HCT116 (cell line): ENCODE measurements at regions not wholly inside any gene's neighbourhood (a gene's known extent, or its start where the extent isn't known, plus 50 kb on each side); places are given as distances from the start of the nearest gene placed in this dataset.

Experiments
- ATAC-seq: fragments of 200-7000 bp; cut with Tn5 transposase; 2 replicates; pipeline ENCODE4 v1.9.1; 2020; ENCODE audit warnings: mild to moderate bottlenecking, moderate library complexity
- BruUV-seq: library from RNA; stranded (reverse); fragments of 400-500 nt; replicated peaks from 2 replicates; lab custom pipeline; 2021; lab: Mats Ljungman, UMichigan
- CTCF ChIA-PET: fragments of 300-600 bp; sonication (Branson Sonifier 250); formaldehyde crosslinking; loops from one replicate; lab custom pipeline; 2021; ENCODE audit warnings: antibody characterized with exemption; lab: Charles Lee
- POLR2A ChIA-PET: fragments of 300-600, 350-600 bp; sonication (Branson Sonifier 250); formaldehyde crosslinking; loops from one replicate; lab custom pipeline; 2021; ENCODE audit warnings: antibody characterized with exemption; lab: Charles Lee
- RAD21 ChIA-PET, 2 experiments: fragments of 300-600 bp; sonication (Branson Sonifier 250); formaldehyde crosslinking; loops; one replicate each; lab custom pipeline; 2023; ENCODE audit warnings: low total read pairs in 2 of 2; ENCODE audit not compliant: uncharacterized antibody in 2 of 2, unreplicated experiment in 2 of 2, low non-redundant PET in 1 of 2; lab: Charles Lee
- DNase-seq: peaks from one replicate; pipeline ENCODE4 v3.0.0-alpha.2; 2010; ENCODE audit warnings: low read depth, low spot score
- H2AFZ ChIP-seq: fragments of 200-600 bp; shearing (Covaris generic), sonication (generic); 2 replicates; pipeline ENCODE4 v1.6.1; 2017; ENCODE audit warnings: low read depth, mixed run types, mixed read lengths, antibody characterized with exemption, low read length; ENCODE audit not compliant: poor library complexity, severe bottlenecking
- H3K27ac ChIP-seq: 2 replicates; pipeline ENCODE4 v1.5.1; 2012; ENCODE audit warnings: low read depth, low read length
- H3K27me3 ChIP-seq: fragments of 200-600 bp; sonication (generic); 2 replicates; pipeline ENCODE4 v1.6.1; 2016; ENCODE audit warnings: mixed run types, low read length, mixed read lengths; ENCODE audit not compliant: insufficient read depth
- H3K36me3 ChIP-seq, 2 experiments: fragments of 200-500 bp in 1 of 2; fragments of 200-600 bp in 1 of 2; sonication (Bioruptor generic) in 1 of 2; sonication (generic) in 1 of 2; 2 replicates each; pipeline versions ENCODE4 v1.5.1 to v1.6.1; 2014 to 2016; ENCODE audit warnings: low read length in 2 of 2, inconsistent platforms in 1 of 2, mixed read lengths in 1 of 2, mixed run types in 1 of 2; ENCODE audit not compliant: insufficient read depth in 2 of 2, control insufficient read depth in 1 of 2
- H3K4me1 ChIP-seq, 2 experiments: fragments of 200-600 bp in 1 of 2; sonication (generic) in 1 of 2; 2 replicates each; pipeline versions ENCODE4 v1.5.1 to v1.6.1; 2012 to 2017; ENCODE audit warnings: low read length in 2 of 2, inconsistent platforms in 1 of 2, mild to moderate bottlenecking in 1 of 2, mixed read lengths in 1 of 2, mixed run types in 1 of 2, moderate library complexity in 1 of 2; ENCODE audit not compliant: insufficient read depth in 2 of 2, control insufficient read depth in 1 of 2
- H3K4me2 ChIP-seq: fragments of 200-600 bp; sonication (generic); 2 replicates; pipeline ENCODE4 v1.6.1; 2017; ENCODE audit warnings: mixed run types, low read length, mixed read lengths
- H3K4me3 ChIP-seq, 2 experiments: fragments of 200-600 bp in 1 of 2; sonication (generic) in 1 of 2; replicated peaks in 1 of 2; 2 replicates each; pipeline ENCODE4 v1.5.1; 2011 to 2016; ENCODE audit warnings: low read length in 2 of 2, control low read depth in 1 of 2, low read depth in 1 of 2, mild to moderate bottlenecking in 1 of 2, mixed read lengths in 1 of 2, mixed run types in 1 of 2
- H3K79me2 ChIP-seq: fragments of 200-600 bp; sonication (generic); 2 replicates; pipeline ENCODE4 v1.6.1; 2017; ENCODE audit warnings: mild to moderate bottlenecking, mixed run types, low read length, moderate library complexity, mixed read lengths; ENCODE audit not compliant: insufficient read depth
- H3K9ac ChIP-seq: fragments of 200-600 bp; sonication (generic); 2 replicates; pipeline ENCODE4 v1.6.1; 2016; ENCODE audit warnings: low read length, mixed read lengths
- H3K9me2 ChIP-seq: fragments of 200-600 bp; sonication (generic), shearing (Covaris generic); 2 replicates; pipeline ENCODE4 v1.6.1; 2017; ENCODE audit warnings: mixed run types, mild to moderate bottlenecking, moderate library complexity; ENCODE audit not compliant: insufficient read depth
- H3K9me3 ChIP-seq, 2 experiments: fragments of 200-500 bp in 1 of 2; fragments of 200-600 bp in 1 of 2; sonication (Bioruptor generic) in 1 of 2; sonication (generic) in 1 of 2; 2 replicates each; pipeline ENCODE4 v1.6.1; 2014 to 2017; ENCODE audit warnings: low read length in 2 of 2, mixed read lengths in 2 of 2, inconsistent platforms in 1 of 2, low read depth in 1 of 2, mild to moderate bottlenecking in 1 of 2, mixed run types in 1 of 2, moderate library complexity in 1 of 2; ENCODE audit not compliant: control insufficient read depth in 1 of 2, insufficient read depth in 1 of 2
- H4K20me1 ChIP-seq: fragments of 200-600 bp; sonication (generic), shearing (Covaris generic); 2 replicates; pipeline ENCODE4 v1.6.1; 2017; ENCODE audit warnings: mixed run types, mild to moderate bottlenecking, moderate library complexity; ENCODE audit not compliant: insufficient read depth
- CBX3 ChIP-seq: IDR thresholded peaks from 2 replicates; pipeline ENCODE4 v1.6.1; 2012; ENCODE audit warnings: low read depth
- CEBPB ChIP-seq: IDR thresholded peaks from 2 replicates; pipeline ENCODE4 v1.6.1; 2012; ENCODE audit warnings: low read depth
- EGR1 ChIP-seq: IDR thresholded peaks from 2 replicates; pipeline ENCODE4 v1.6.1; 2012; ENCODE audit warnings: low read depth
- ELF1 ChIP-seq: IDR thresholded peaks from 2 replicates; pipeline ENCODE4 v1.6.1; 2012; ENCODE audit warnings: low read depth, borderline replicate concordance
- EZH2 ChIP-seq: fragments of 200-600 bp; sonication (generic); IDR thresholded peaks from 2 replicates; pipeline ENCODE4 v1.6.1; 2017; ENCODE audit warnings: antibody characterized with exemption, mixed run types
- EZH2phosphoT487 ChIP-seq: fragments of 200-600 bp; IDR thresholded peaks from 2 replicates; pipeline ENCODE4 v1.6.1; 2018; ENCODE audit warnings: antibody characterized with exemption, borderline replicate concordance
- FOSL1 ChIP-seq: IDR thresholded peaks from 2 replicates; pipeline ENCODE4 v1.6.1; 2012; ENCODE audit warnings: low read depth
- JUND ChIP-seq: IDR thresholded peaks from 2 replicates; pipeline ENCODE4 v1.6.1; 2012
- POLR2A ChIP-seq: IDR thresholded peaks from 2 replicates; pipeline ENCODE4 v1.7.0; 2011; ENCODE audit warnings: borderline replicate concordance; ENCODE audit not compliant: insufficient read depth, insufficient read length; ENCODE audit errors: extremely low read depth
- RAD21 ChIP-seq: IDR thresholded peaks from 2 replicates; pipeline ENCODE4 v1.6.1; 2012; ENCODE audit warnings: low read depth, mild to moderate bottlenecking
- SIN3A ChIP-seq: IDR thresholded peaks from 2 replicates; pipeline ENCODE4 v1.6.1; 2012; ENCODE audit warnings: low read depth
- SP1 ChIP-seq: IDR thresholded peaks from 2 replicates; pipeline ENCODE4 v1.6.1; 2012; ENCODE audit warnings: low read depth
- TCF7L2 ChIP-seq: IDR thresholded peaks from 2 replicates; pipeline ENCODE4 v1.7.0; 2011; ENCODE audit warnings: borderline replicate concordance, inconsistent platforms; ENCODE audit not compliant: insufficient read depth, insufficient read length; ENCODE audit errors: extremely low read depth
- YY1 ChIP-seq: IDR thresholded peaks from 2 replicates; pipeline ENCODE4 v1.6.1; 2011; ENCODE audit warnings: low read length, low read depth, moderate library complexity, mild to moderate bottlenecking; ENCODE audit not compliant: insufficient replicate concordance; ENCODE audit errors: extremely low read depth
- ZNF274 ChIP-seq: fragments of 200-500 bp; sonication (Bioruptor generic); IDR thresholded peaks from 2 replicates; pipeline ENCODE4 v1.6.1; 2014; ENCODE audit warnings: mild to moderate bottlenecking, low read depth, low read length, inconsistent platforms
- intact Hi-C: fragments of 100-400 bp; cut with micrococcal nuclease; formaldehyde crosslinking; loops from 2 replicates; pipeline ENCODE4 v1.10.0; 2022
- TF ChIP-seq, protein P1 (sequence below): IDR thresholded peaks from 2 replicates; pipeline ENCODE4 v1.6.1; 2012; ENCODE audit warnings: low read depth
- TF ChIP-seq, protein P2 (sequence below), 3 experiments: fragments of 200-600 bp in 1 of 3; sonication (generic) in 1 of 3; IDR thresholded peaks in 2 of 3; conservative IDR thresholded peaks in 1 of 3; 2 replicates each; pipeline ENCODE4 v1.5.1; 2012 to 2017; ENCODE audit warnings: low read depth in 2 of 3, low read length in 2 of 3, antibody characterized with exemption in 1 of 3, borderline replicate concordance in 1 of 3, control low read depth in 1 of 3, mild to moderate bottlenecking in 1 of 3, mixed read lengths in 1 of 3, mixed run types in 1 of 3, moderate library complexity in 1 of 3; ENCODE audit not compliant: insufficient read depth in 1 of 3
- TF ChIP-seq, protein P3 (sequence below): IDR thresholded peaks from 2 replicates; pipeline ENCODE4 v1.6.1; 2012
- TF ChIP-seq, protein P4 (sequence below): IDR thresholded peaks from 2 replicates; pipeline ENCODE4 v1.6.1; 2012

DNA sequence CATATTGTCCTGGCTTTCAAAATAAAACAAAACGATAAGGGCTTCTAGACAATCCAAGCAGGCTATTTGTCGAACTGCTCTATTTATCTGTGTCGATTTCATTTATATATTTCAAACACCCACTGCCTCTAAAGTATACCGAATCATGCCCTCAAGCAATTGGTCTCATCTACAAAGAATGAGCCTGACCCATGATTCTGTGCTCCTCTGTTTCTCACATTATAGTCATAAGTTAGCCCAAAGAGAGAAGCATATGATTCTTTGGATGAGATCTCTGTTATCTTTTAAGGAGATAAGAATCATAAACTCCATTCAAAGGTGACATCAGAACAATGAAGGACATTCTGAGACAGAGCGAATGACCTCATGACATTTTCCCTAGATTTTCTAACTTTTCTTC lies 191.1 kb downstream of the MAP2K6 start:
- H3K27ac ChIP-seq, result no peak overlapping the region
- no peak overlapping the region for H3K4me2 ChIP-seq
- no peaks in the 10 kb centered on the region for H3K79me2 ChIP-seq
- no peaks in the 10 kb centered on the region for H3K9me3 ChIP-seq
- no peak overlapping the region for H2AFZ ChIP-seq
- no peaks in the 10 kb centered on the region for H3K9me2 ChIP-seq
- RAD21 ChIA-PET, result no interaction called here
- POLR2A ChIA-PET, result no interaction called here
- H3K36me3 ChIP-seq, result no peaks in the 10 kb centered on the region
- DNase-seq (no peak), ATAC-seq (no peak)
- H3K4me1 ChIP-seq, result peaks cover 8 to 10% of the 10 kb centered on the region in 2 experiments; a peak in 3 of 4 replicates
- no peak overlapping the region for H3K4me3 ChIP-seq
- no TSS peak for BruUV-seq
- intact Hi-C loops, result loop anchor here (5.0 kb wide), 1 partner anchor 947 kb away; no protein-coding TSS in a partner anchor
- TF ChIP-seq, protein P1, sequence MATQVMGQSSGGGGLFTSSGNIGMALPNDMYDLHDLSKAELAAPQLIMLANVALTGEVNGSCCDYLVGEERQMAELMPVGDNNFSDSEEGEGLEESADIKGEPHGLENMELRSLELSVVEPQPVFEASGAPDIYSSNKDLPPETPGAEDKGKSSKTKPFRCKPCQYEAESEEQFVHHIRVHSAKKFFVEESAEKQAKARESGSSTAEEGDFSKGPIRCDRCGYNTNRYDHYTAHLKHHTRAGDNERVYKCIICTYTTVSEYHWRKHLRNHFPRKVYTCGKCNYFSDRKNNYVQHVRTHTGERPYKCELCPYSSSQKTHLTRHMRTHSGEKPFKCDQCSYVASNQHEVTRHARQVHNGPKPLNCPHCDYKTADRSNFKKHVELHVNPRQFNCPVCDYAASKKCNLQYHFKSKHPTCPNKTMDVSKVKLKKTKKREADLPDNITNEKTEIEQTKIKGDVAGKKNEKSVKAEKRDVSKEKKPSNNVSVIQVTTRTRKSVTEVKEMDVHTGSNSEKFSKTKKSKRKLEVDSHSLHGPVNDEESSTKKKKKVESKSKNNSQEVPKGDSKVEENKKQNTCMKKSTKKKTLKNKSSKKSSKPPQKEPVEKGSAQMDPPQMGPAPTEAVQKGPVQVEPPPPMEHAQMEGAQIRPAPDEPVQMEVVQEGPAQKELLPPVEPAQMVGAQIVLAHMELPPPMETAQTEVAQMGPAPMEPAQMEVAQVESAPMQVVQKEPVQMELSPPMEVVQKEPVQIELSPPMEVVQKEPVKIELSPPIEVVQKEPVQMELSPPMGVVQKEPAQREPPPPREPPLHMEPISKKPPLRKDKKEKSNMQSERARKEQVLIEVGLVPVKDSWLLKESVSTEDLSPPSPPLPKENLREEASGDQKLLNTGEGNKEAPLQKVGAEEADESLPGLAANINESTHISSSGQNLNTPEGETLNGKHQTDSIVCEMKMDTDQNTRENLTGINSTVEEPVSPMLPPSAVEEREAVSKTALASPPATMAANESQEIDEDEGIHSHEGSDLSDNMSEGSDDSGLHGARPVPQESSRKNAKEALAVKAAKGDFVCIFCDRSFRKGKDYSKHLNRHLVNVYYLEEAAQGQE, result no peak
- no peak for TF ChIP-seq EZH2
- TF ChIP-seq ZNF274, result no peak
- no peak for TF ChIP-seq FOSL1
- TF ChIP-seq, protein P2, sequence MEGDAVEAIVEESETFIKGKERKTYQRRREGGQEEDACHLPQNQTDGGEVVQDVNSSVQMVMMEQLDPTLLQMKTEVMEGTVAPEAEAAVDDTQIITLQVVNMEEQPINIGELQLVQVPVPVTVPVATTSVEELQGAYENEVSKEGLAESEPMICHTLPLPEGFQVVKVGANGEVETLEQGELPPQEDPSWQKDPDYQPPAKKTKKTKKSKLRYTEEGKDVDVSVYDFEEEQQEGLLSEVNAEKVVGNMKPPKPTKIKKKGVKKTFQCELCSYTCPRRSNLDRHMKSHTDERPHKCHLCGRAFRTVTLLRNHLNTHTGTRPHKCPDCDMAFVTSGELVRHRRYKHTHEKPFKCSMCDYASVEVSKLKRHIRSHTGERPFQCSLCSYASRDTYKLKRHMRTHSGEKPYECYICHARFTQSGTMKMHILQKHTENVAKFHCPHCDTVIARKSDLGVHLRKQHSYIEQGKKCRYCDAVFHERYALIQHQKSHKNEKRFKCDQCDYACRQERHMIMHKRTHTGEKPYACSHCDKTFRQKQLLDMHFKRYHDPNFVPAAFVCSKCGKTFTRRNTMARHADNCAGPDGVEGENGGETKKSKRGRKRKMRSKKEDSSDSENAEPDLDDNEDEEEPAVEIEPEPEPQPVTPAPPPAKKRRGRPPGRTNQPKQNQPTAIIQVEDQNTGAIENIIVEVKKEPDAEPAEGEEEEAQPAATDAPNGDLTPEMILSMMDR (IDR thresholded peaks at IDR 0.05 in 2 of 3, conservative IDR thresholded peaks at IDR 0.05 in 1 of 3; ENCODE audit: borderline replicate concordance in 1 of 3, insufficient read depth in 1 of 3, low read depth in 2 of 3, low read length in 2 of 3), result no peak
- TF ChIP-seq, protein P3, sequence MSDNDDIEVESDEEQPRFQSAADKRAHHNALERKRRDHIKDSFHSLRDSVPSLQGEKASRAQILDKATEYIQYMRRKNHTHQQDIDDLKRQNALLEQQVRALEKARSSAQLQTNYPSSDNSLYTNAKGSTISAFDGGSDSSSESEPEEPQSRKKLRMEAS, result no peak
- no peak for TF ChIP-seq EGR1
- TF ChIP-seq ELF1, result no peak
- no peak for TF ChIP-seq RAD21
- TF ChIP-seq, protein P4, sequence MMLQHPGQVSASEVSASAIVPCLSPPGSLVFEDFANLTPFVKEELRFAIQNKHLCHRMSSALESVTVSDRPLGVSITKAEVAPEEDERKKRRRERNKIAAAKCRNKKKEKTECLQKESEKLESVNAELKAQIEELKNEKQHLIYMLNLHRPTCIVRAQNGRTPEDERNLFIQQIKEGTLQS, result no peak
- TF ChIP-seq POLR2A, result no peak
- TF ChIP-seq TCF7L2, result no peak
- no peak for TF ChIP-seq YY1
- TF ChIP-seq CEBPB, result no peak
- TF ChIP-seq CBX3, result no peak
- no peak for TF ChIP-seq JUND
- TF ChIP-seq SIN3A, result no peak
- no peak for TF ChIP-seq EZH2phosphoT487
- no peak for TF ChIP-seq SP1
- H4K20me1 ChIP-seq, result no peaks in the 10 kb centered on the region
- H3K27me3 ChIP-seq, result no peaks in the 10 kb centered on the region
- CTCF ChIA-PET, result no interaction called here
- no peak overlapping the region for H3K9ac ChIP-seq
